SK-N-SH treated with all-trans-retinoic acid at 6 μM for 48 hours (cell line): ENCODE measurements at regions not wholly inside any gene's neighbourhood (a gene's known extent, or its start where the extent isn't known, plus 50 kb on each side); places are given as distances from the start of the nearest gene placed in this dataset.

Experiments
- ATAC-seq: fragments of 200-7000 bp; cut with Tn5 transposase; 3 replicates; pipeline ENCODE4 v1.9.1; 2020; ENCODE audit warnings: mild to moderate bottlenecking, moderate library complexity
- ARNTL ChIP-seq: fragments of 450-650 bp; formaldehyde crosslinking; IDR thresholded peaks from 2 replicates; pipeline ENCODE4 v1.5.0; 2020; ENCODE audit warnings: low read depth, mild to moderate bottlenecking, moderate library complexity, borderline replicate concordance
- BACH2 ChIP-seq: fragments of 250-450 bp; sonication (Bioruptor Pico); IDR thresholded peaks from 2 replicates; pipeline ENCODE4 v1.9.0; 2021; ENCODE audit warnings: mild to moderate bottlenecking, borderline replicate concordance
- CSDC2 ChIP-seq: fragments of 250-450 bp; sonication (Bioruptor Pico); IDR thresholded peaks from 2 replicates; pipeline ENCODE4 v1.5.0; 2020; ENCODE audit warnings: mild to moderate bottlenecking, moderate library complexity
- ESRRG ChIP-seq: fragments of 250-450 bp; sonication (Bioruptor Pico); IDR thresholded peaks from 2 replicates; pipeline ENCODE4 v1.6.1; 2021; ENCODE audit warnings: mild to moderate bottlenecking
- GLIS3 ChIP-seq: fragments of 250-450 bp; sonication (Bioruptor Pico); IDR thresholded peaks from 2 replicates; pipeline ENCODE4 v1.5.0; 2020; ENCODE audit warnings: mild to moderate bottlenecking, moderate library complexity
- ISL1 ChIP-seq: fragments of 250-450 bp; sonication (Bioruptor Pico); IDR thresholded peaks from 2 replicates; pipeline ENCODE4 v2.1.2; 2022; ENCODE audit warnings: mild to moderate bottlenecking, moderate library complexity
- OSR1 ChIP-seq: fragments of 250-450 bp; sonication (Bioruptor Pico); IDR thresholded peaks from 2 replicates; pipeline ENCODE4 v1.8.0; 2022; ENCODE audit warnings: moderate library complexity, mild to moderate bottlenecking, inconsistent platforms
- PPARA ChIP-seq: fragments of 250-450 bp; sonication (Bioruptor Pico); IDR thresholded peaks from 2 replicates; pipeline ENCODE4 v1.5.0; 2020; ENCODE audit warnings: mild to moderate bottlenecking, borderline replicate concordance
- RARB ChIP-seq: fragments of 250-450 bp; sonication (Bioruptor Pico); IDR thresholded peaks from 2 replicates; pipeline ENCODE4 v1.8.0; 2021; ENCODE audit warnings: mild to moderate bottlenecking, moderate library complexity
- SNAI2 ChIP-seq: fragments of 250-450 bp; sonication (Bioruptor Pico); IDR thresholded peaks from 2 replicates; pipeline ENCODE4 v1.5.0; 2020; ENCODE audit warnings: mild to moderate bottlenecking, moderate library complexity
- TCF4 ChIP-seq: fragments of 250-450 bp; sonication (Bioruptor Pico); IDR thresholded peaks from 2 replicates; pipeline ENCODE4 v1.8.0; 2021; ENCODE audit warnings: mild to moderate bottlenecking, moderate library complexity, borderline replicate concordance
- TOX ChIP-seq: fragments of 250-450 bp; sonication (Bioruptor Pico); IDR thresholded peaks from 2 replicates; pipeline ENCODE4 v1.8.0; 2021; ENCODE audit warnings: mild to moderate bottlenecking, moderate library complexity, borderline replicate concordance
- ZFP3 ChIP-seq: fragments of 250-450 bp; sonication (Bioruptor Pico); IDR thresholded peaks from 2 replicates; pipeline ENCODE4 v1.5.0; 2020; ENCODE audit warnings: mild to moderate bottlenecking, moderate library complexity
- ZFP30 ChIP-seq: fragments of 450-650 bp; formaldehyde crosslinking; IDR thresholded peaks from 2 replicates; pipeline ENCODE4 v1.5.0; 2022; ENCODE audit warnings: mild to moderate bottlenecking, moderate library complexity
- ZNF565 ChIP-seq: fragments of 450-650 bp; formaldehyde crosslinking; conservative IDR thresholded peaks from 2 replicates; pipeline ENCODE4 v1.5.0; 2020; ENCODE audit warnings: low read depth, mild to moderate bottlenecking, moderate library complexity
- ZNF70 ChIP-seq: fragments of 450-650 bp; formaldehyde crosslinking; IDR thresholded peaks from 2 replicates; pipeline ENCODE4 v1.5.0; 2020; ENCODE audit warnings: mild to moderate bottlenecking, moderate library complexity
- ZNF8 ChIP-seq: fragments of 450-650 bp; formaldehyde crosslinking; IDR thresholded peaks from 2 replicates; pipeline ENCODE4 v1.5.0; 2020; ENCODE audit warnings: mild to moderate bottlenecking, moderate library complexity
- TF ChIP-seq, protein P1 (sequence below): fragments of 250-450 bp; sonication (Bioruptor Pico); IDR thresholded peaks from 2 replicates; pipeline ENCODE4 v1.5.0; 2020; ENCODE audit warnings: mild to moderate bottlenecking, moderate library complexity
- TF ChIP-seq, protein P2 (sequence below): fragments of 250-450 bp; sonication (Bioruptor Pico); IDR thresholded peaks from 2 replicates; pipeline ENCODE4 v1.8.0; 2021; ENCODE audit warnings: low read depth, mild to moderate bottlenecking, moderate library complexity, borderline replicate concordance
- TF ChIP-seq, protein P3 (sequence below): fragments of 250-450 bp; sonication (Bioruptor Pico); IDR thresholded peaks from 2 replicates; pipeline ENCODE4 v1.5.1; 2021; ENCODE audit warnings: mild to moderate bottlenecking, moderate library complexity
- TF ChIP-seq, protein P4 (sequence below): fragments of 250-450 bp; sonication (Bioruptor Pico); IDR thresholded peaks from 2 replicates; pipeline ENCODE4 v1.5.1; 2020; ENCODE audit warnings: low read depth, mild to moderate bottlenecking, moderate library complexity
- TF ChIP-seq, protein P5 (sequence below): fragments of 250-450 bp; sonication (Bioruptor Pico); IDR thresholded peaks from 2 replicates; pipeline ENCODE4 v1.8.0; 2020; ENCODE audit warnings: mild to moderate bottlenecking, moderate library complexity, borderline replicate concordance

DNA sequence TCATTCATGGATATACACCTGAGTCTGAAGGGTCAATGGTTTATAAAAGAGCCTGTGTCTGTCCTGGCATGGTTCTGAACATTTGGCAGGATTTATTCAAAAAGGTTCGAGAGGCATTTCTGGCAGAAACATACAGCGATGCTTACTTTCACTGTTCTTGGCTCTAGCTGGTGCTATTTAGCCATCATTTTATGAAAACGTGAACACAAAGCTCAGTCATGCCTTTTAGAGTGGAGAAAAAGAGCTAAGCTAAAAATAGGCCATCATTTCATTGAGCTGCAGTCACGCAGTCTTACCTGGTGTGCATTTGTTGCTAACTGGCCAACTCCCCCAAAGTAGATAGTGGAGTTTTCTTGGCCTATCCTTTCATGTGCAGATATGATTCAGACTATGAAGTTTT is 1209.5 kb downstream of the SLC16A7 start:
- no peak for TF ChIP-seq TOX
- no peak for TF ChIP-seq GLIS3 (CRISPR knock-in tag)
- TF ChIP-seq, protein P1, sequence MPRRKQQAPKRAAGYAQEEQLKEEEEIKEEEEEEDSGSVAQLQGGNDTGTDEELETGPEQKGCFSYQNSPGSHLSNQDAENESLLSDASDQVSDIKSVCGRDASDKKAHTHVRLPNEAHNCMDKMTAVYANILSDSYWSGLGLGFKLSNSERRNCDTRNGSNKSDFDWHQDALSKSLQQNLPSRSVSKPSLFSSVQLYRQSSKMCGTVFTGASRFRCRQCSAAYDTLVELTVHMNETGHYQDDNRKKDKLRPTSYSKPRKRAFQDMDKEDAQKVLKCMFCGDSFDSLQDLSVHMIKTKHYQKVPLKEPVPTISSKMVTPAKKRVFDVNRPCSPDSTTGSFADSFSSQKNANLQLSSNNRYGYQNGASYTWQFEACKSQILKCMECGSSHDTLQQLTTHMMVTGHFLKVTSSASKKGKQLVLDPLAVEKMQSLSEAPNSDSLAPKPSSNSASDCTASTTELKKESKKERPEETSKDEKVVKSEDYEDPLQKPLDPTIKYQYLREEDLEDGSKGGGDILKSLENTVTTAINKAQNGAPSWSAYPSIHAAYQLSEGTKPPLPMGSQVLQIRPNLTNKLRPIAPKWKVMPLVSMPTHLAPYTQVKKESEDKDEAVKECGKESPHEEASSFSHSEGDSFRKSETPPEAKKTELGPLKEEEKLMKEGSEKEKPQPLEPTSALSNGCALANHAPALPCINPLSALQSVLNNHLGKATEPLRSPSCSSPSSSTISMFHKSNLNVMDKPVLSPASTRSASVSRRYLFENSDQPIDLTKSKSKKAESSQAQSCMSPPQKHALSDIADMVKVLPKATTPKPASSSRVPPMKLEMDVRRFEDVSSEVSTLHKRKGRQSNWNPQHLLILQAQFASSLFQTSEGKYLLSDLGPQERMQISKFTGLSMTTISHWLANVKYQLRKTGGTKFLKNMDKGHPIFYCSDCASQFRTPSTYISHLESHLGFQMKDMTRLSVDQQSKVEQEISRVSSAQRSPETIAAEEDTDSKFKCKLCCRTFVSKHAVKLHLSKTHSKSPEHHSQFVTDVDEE (CRISPR knock-in tag) = no peak
- TF ChIP-seq, protein P2, sequence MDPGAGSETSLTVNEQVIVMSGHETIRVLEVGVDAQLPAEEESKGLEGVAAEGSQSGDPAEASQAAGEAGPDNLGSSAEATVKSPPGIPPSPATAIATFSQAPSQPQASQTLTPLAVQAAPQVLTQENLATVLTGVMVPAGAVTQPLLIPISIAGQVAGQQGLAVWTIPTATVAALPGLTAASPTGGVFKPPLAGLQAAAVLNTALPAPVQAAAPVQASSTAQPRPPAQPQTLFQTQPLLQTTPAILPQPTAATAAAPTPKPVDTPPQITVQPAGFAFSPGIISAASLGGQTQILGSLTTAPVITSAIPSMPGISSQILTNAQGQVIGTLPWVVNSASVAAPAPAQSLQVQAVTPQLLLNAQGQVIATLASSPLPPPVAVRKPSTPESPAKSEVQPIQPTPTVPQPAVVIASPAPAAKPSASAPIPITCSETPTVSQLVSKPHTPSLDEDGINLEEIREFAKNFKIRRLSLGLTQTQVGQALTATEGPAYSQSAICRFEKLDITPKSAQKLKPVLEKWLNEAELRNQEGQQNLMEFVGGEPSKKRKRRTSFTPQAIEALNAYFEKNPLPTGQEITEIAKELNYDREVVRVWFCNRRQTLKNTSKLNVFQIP (CRISPR knock-in tag) = no peak
- TF ChIP-seq, protein P3, sequence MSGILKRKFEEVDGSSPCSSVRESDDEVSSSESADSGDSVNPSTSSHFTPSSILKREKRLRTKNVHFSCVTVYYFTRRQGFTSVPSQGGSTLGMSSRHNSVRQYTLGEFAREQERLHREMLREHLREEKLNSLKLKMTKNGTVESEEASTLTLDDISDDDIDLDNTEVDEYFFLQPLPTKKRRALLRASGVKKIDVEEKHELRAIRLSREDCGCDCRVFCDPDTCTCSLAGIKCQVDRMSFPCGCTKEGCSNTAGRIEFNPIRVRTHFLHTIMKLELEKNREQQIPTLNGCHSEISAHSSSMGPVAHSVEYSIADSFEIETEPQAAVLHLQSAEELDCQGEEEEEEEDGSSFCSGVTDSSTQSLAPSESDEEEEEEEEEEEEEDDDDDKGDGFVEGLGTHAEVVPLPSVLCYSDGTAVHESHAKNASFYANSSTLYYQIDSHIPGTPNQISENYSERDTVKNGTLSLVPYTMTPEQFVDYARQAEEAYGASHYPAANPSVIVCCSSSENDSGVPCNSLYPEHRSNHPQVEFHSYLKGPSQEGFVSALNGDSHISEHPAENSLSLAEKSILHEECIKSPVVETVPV (CRISPR knock-in tag) = no peak
- TF ChIP-seq ZFP3 (CRISPR knock-in tag) = no peak
- no peak for TF ChIP-seq ZNF8 (CRISPR knock-in tag)
- TF ChIP-seq SNAI2 (CRISPR knock-in tag) = no peak
- TF ChIP-seq ESRRG (CRISPR knock-in tag) = no peak
- TF ChIP-seq ZFP30 = no peak
- TF ChIP-seq, protein P4, sequence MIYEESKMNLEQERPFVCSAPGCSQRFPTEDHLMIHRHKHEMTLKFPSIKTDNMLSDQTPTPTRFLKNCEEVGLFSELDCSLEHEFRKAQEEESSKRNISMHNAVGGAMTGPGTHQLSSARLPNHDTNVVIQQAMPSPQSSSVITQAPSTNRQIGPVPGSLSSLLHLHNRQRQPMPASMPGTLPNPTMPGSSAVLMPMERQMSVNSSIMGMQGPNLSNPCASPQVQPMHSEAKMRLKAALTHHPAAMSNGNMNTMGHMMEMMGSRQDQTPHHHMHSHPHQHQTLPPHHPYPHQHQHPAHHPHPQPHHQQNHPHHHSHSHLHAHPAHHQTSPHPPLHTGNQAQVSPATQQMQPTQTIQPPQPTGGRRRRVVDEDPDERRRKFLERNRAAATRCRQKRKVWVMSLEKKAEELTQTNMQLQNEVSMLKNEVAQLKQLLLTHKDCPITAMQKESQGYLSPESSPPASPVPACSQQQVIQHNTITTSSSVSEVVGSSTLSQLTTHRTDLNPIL (CRISPR knock-in tag) = no peak
- no peak for TF ChIP-seq PPARA (CRISPR knock-in tag)
- TF ChIP-seq ZNF565 = no peak
- no peak for TF ChIP-seq TCF4 (CRISPR knock-in tag)
- TF ChIP-seq, protein P5, sequence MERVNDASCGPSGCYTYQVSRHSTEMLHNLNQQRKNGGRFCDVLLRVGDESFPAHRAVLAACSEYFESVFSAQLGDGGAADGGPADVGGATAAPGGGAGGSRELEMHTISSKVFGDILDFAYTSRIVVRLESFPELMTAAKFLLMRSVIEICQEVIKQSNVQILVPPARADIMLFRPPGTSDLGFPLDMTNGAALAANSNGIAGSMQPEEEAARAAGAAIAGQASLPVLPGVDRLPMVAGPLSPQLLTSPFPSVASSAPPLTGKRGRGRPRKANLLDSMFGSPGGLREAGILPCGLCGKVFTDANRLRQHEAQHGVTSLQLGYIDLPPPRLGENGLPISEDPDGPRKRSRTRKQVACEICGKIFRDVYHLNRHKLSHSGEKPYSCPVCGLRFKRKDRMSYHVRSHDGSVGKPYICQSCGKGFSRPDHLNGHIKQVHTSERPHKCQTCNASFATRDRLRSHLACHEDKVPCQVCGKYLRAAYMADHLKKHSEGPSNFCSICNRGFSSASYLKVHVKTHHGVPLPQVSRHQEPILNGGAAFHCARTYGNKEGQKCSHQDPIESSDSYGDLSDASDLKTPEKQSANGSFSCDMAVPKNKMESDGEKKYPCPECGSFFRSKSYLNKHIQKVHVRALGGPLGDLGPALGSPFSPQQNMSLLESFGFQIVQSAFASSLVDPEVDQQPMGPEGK (CRISPR knock-in tag) = no peak
- TF ChIP-seq BACH2 = no peak
- TF ChIP-seq, all 23 proteins: peak for 0
- no peak for ATAC-seq

DNA sequence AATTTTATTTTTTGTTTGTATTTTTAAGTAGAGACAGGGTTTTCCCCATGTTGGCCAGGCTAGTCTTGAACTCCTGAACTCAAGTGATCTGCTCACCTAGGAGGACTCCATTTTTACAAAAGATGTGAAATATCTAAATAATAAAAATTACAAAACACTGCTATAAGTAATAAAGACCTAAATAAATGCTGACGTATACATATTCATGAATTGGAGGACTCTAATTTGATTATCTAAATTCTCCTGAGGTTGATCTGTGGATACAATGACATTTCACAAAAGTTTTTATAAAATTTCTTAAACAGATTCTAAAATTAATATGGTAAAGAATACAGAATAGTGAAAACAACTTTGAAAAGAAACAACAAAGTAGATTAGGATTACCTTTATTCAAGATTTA is 1224.0 kb downstream of the SLC16A7 start:
- no peak for TF ChIP-seq ZNF70 (CRISPR knock-in tag)
- TF ChIP-seq ESRRG (CRISPR knock-in tag) = no peak
- TF ChIP-seq, protein P3 (CRISPR knock-in tag) = no peak
- no peak for TF ChIP-seq ARNTL (CRISPR knock-in tag)
- TF ChIP-seq ZNF565 = no peak
- TF ChIP-seq TCF4 (CRISPR knock-in tag) = no peak
- no peak for TF ChIP-seq TOX
- TF ChIP-seq, protein P1 (CRISPR knock-in tag) = no peak
- TF ChIP-seq ZNF8 (CRISPR knock-in tag) = no peak
- TF ChIP-seq RARB (CRISPR knock-in tag) = no peak
- no peak for TF ChIP-seq BACH2
- no peak for TF ChIP-seq OSR1 (CRISPR knock-in tag)
- no peak for TF ChIP-seq SNAI2 (CRISPR knock-in tag)
- no peak for TF ChIP-seq GLIS3 (CRISPR knock-in tag)
- TF ChIP-seq, protein P4 (CRISPR knock-in tag) = no peak
- TF ChIP-seq ISL1 (CRISPR knock-in tag) = no peak
- TF ChIP-seq CSDC2 = no peak
- TF ChIP-seq, all 23 proteins: peak for 0
- no peak for ATAC-seq
